GM23338 (cell line): ENCODE measurements at regions not wholly inside any gene's neighbourhood (a gene's known extent, or its start where the extent isn't known, plus 50 kb on each side); places are given as distances from the start of the nearest gene placed in this dataset.

Experiments
- ATAC-seq: fragments of 200-7000 bp; cut with Tn5 transposase; 3 replicates; pipeline ENCODE4 v1.9.1; 2020
- DNase-seq: peaks from one replicate; pipeline ENCODE4 v3.0.0-alpha.2; 2015; ENCODE audit warnings: low spot score
- H2AFZ ChIP-seq: fragments of 200-600 bp; sonication (generic); 2 replicates; pipeline ENCODE4 v1.8.0; 2016; ENCODE audit warnings: antibody characterized with exemption, mild to moderate bottlenecking, moderate library complexity
- H3F3A ChIP-seq: fragments of 200-600 bp; sonication (generic); replicated peaks from 2 replicates; pipeline ENCODE4 v1.8.0; 2017; ENCODE audit warnings: antibody characterized with exemption, mixed run types, low read depth
- H3K27ac ChIP-seq: fragments of 200-600 bp; sonication (generic); 2 replicates; pipeline ENCODE4 v1.6.1; 2016; ENCODE audit warnings: low read depth
- H3K27me3 ChIP-seq: fragments of 200-600 bp; sonication (generic); 2 replicates; pipeline ENCODE4 v1.8.0; 2016; ENCODE audit warnings: mild to moderate bottlenecking, mixed run types, moderate library complexity; ENCODE audit not compliant: insufficient read depth
- H3K36me3 ChIP-seq: fragments of 200-600 bp; sonication (generic); 2 replicates; pipeline ENCODE4 v1.8.0; 2016; ENCODE audit warnings: mild to moderate bottlenecking; ENCODE audit not compliant: insufficient read depth
- H3K4me1 ChIP-seq: fragments of 200-600 bp; sonication (generic); 2 replicates; pipeline ENCODE4 v1.8.0; 2016; ENCODE audit warnings: mild to moderate bottlenecking, moderate library complexity; ENCODE audit not compliant: insufficient read depth
- H3K4me2 ChIP-seq: fragments of 200-600 bp; sonication (generic); 2 replicates; pipeline ENCODE4 v1.7.1; 2017; ENCODE audit warnings: mixed run types
- H3K4me3 ChIP-seq: fragments of 200-600 bp; sonication (generic); 2 replicates; pipeline ENCODE4 v1.6.1; 2016; ENCODE audit warnings: mixed run types
- H3K79me2 ChIP-seq: fragments of 200-600 bp; sonication (generic); replicated peaks from 2 replicates; pipeline ENCODE4 v1.8.0; 2017; ENCODE audit warnings: mild to moderate bottlenecking; ENCODE audit not compliant: insufficient read depth
- H3K9me2 ChIP-seq: fragments of 200-600 bp; sonication (generic); 2 replicates; pipeline ENCODE4 v1.8.0; 2017; ENCODE audit not compliant: insufficient read depth
- H4K20me1 ChIP-seq: fragments of 200-600 bp; sonication (generic); replicated peaks from 2 replicates; pipeline ENCODE4 v1.8.0; 2017; ENCODE audit warnings: mild to moderate bottlenecking; ENCODE audit not compliant: insufficient read depth
- H3K27ac Mint-ChIP-seq: 2 replicates; pipeline ENCODE4 v1.8.0; 2020; ENCODE audit warnings: inconsistent platforms, mild to moderate bottlenecking, moderate library complexity, mixed read lengths
- H3K27me3 Mint-ChIP-seq: 3 replicates; pipeline ENCODE4 v1.8.0; 2022; ENCODE audit warnings: low read depth, mild to moderate bottlenecking, moderate library complexity, mixed read lengths, inconsistent platforms; ENCODE audit not compliant: insufficient read depth, poor library complexity
- H3K36me3 Mint-ChIP-seq: 3 replicates; pipeline ENCODE4 v1.8.0; 2021; ENCODE audit warnings: low read depth, mild to moderate bottlenecking, inconsistent platforms, moderate library complexity, mixed read lengths
- H3K4me1 Mint-ChIP-seq: 3 replicates; pipeline ENCODE4 v1.8.0; 2020; ENCODE audit warnings: mild to moderate bottlenecking, inconsistent platforms, mixed read lengths
- H3K4me3 Mint-ChIP-seq: 3 replicates; pipeline ENCODE4 v1.8.0; 2021; ENCODE audit warnings: moderate library complexity, mild to moderate bottlenecking, inconsistent platforms, mixed read lengths
- H3K9me3 Mint-ChIP-seq: 3 replicates; pipeline ENCODE4 v1.8.0; 2020; ENCODE audit warnings: moderate library complexity, mild to moderate bottlenecking, inconsistent platforms, mixed read lengths
- CREB1 ChIP-seq: fragments of 250-450 bp; sonication (Bioruptor Pico); IDR thresholded peaks from 2 replicates; pipeline ENCODE4 v1.5.0; 2020; ENCODE audit warnings: low read depth, mild to moderate bottlenecking, moderate library complexity
- EZH2 ChIP-seq: fragments of 200-600 bp; sonication (generic); IDR thresholded peaks from one replicate; pipeline ENCODE4 v1.8.0; 2017; ENCODE audit warnings: antibody characterized with exemption, mild to moderate bottlenecking, low read depth; ENCODE audit not compliant: unreplicated experiment
- EZH2phosphoT487 ChIP-seq: fragments of 200-600 bp; sonication (generic); IDR thresholded peaks from one replicate; pipeline ENCODE4 v1.8.1; 2018; ENCODE audit warnings: antibody characterized with exemption; ENCODE audit not compliant: unreplicated experiment
- JUNB ChIP-seq: IDR thresholded peaks from one replicate; pipeline ENCODE4 v1.6.1; 2016; ENCODE audit warnings: antibody characterized with exemption; ENCODE audit not compliant: unreplicated experiment
- NANOG ChIP-seq: IDR thresholded peaks from 2 replicates; pipeline ENCODE4 v1.6.1; 2016; ENCODE audit warnings: antibody characterized with exemption, borderline replicate concordance
- POLR2AphosphoS5 ChIP-seq: IDR thresholded peaks from 2 replicates; pipeline ENCODE4 v1.6.1; 2016; ENCODE audit warnings: antibody characterized with exemption, low read depth
- STAT1 ChIP-seq: IDR thresholded peaks from one replicate; pipeline ENCODE4 v1.6.1; 2016; ENCODE audit warnings: antibody characterized with exemption; ENCODE audit not compliant: unreplicated experiment
- ZNF114 ChIP-seq: fragments of 250-450 bp; sonication (Bioruptor Pico); IDR thresholded peaks from 2 replicates; pipeline ENCODE4 v1.5.0; 2020; ENCODE audit warnings: mild to moderate bottlenecking, moderate library complexity
- ZNF331 ChIP-seq: fragments of 250-450 bp; sonication (Bioruptor Pico); IDR thresholded peaks from 2 replicates; pipeline ENCODE4 v1.5.0; 2020; ENCODE audit warnings: low read depth, mild to moderate bottlenecking, moderate library complexity
- TF ChIP-seq, protein P1 (sequence below): IDR thresholded peaks from 2 replicates; pipeline ENCODE4 v1.6.1; 2016; ENCODE audit warnings: antibody characterized with exemption
- TF ChIP-seq, protein P2 (sequence below), 2 experiments: fragments of 200-600 bp in 1 of 2; sonication (generic) in 1 of 2; conservative IDR thresholded peaks; 2 replicates each; pipeline versions ENCODE4 v1.5.1 to v1.6.1; 2016 to 2017; ENCODE audit warnings: antibody characterized with exemption in 2 of 2, low read depth in 2 of 2, mild to moderate bottlenecking in 2 of 2, moderate library complexity in 1 of 2
- TF ChIP-seq, protein P3 (sequence below): IDR thresholded peaks from one replicate; pipeline ENCODE4 v1.6.1; 2018; ENCODE audit warnings: antibody characterized with exemption; ENCODE audit not compliant: unreplicated experiment
- TF ChIP-seq, protein P4 (sequence below): fragments of 250-450 bp; sonication (Bioruptor Pico); IDR thresholded peaks from 2 replicates; pipeline ENCODE4 v1.5.0; 2020; ENCODE audit warnings: mild to moderate bottlenecking, moderate library complexity

DNA sequence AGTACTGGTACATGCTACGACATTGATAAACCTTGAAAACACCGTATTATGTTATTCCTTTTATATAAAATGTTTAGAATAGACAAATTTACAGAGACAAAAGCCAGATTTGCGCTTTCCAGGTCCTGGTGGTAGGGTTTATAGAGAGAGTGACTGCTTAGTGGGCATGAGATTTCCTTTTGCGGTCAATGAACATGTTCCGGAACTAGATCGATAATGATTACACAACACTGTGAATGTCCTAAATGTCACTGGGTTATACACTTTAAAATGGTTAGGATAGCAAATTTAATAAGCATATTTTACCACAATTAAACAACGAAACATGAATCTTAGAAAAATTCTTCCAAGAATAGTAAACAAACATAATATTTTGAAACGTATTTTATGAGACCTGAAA lies 77.3 kb downstream of the MAGEA10 start:
- Histone ChIP-seq H3K36me3 (no peaks in the 10 kb centered on the region), H3F3A (no peaks in the 10 kb centered on the region), H3K27ac (no peak overlapping the region), H3K27me3 (no peaks in the 10 kb centered on the region), H3K4me1 (no peaks in the 10 kb centered on the region), H3K4me3 (no peak overlapping the region), H3K79me2 (no peaks in the 10 kb centered on the region), H2AFZ (no peak overlapping the region), H4K20me1 (no peaks in the 10 kb centered on the region), H3K9me2 (no peaks in the 10 kb centered on the region), H3K4me2 (no peak overlapping the region)
- H3K27ac Mint-ChIP-seq: no peak overlapping the region
- ATAC-seq (no peak), DNase-seq (no peak)
- H3K36me3 Mint-ChIP-seq: no peaks in the 10 kb centered on the region
- no peaks in the 10 kb centered on the region for H3K9me3 Mint-ChIP-seq
- no peak overlapping the region for H3K4me3 Mint-ChIP-seq
- no peaks in the 10 kb centered on the region for H3K4me1 Mint-ChIP-seq
- no peaks in the 10 kb centered on the region for H3K27me3 Mint-ChIP-seq
- TF ChIP-seq ZNF331 (CRISPR knock-in tag) (no peak), CREB1 (no peak), POLR2AphosphoS5 (no peak), ZNF114 (CRISPR knock-in tag) (no peak), EZH2phosphoT487 (no peak), EZH2 (no peak), JUNB (no peak), STAT1 (no peak), NANOG (no peak)
- TF ChIP-seq, protein P1, sequence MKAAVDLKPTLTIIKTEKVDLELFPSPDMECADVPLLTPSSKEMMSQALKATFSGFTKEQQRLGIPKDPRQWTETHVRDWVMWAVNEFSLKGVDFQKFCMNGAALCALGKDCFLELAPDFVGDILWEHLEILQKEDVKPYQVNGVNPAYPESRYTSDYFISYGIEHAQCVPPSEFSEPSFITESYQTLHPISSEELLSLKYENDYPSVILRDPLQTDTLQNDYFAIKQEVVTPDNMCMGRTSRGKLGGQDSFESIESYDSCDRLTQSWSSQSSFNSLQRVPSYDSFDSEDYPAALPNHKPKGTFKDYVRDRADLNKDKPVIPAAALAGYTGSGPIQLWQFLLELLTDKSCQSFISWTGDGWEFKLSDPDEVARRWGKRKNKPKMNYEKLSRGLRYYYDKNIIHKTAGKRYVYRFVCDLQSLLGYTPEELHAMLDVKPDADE: no peak
- TF ChIP-seq, protein P2, sequence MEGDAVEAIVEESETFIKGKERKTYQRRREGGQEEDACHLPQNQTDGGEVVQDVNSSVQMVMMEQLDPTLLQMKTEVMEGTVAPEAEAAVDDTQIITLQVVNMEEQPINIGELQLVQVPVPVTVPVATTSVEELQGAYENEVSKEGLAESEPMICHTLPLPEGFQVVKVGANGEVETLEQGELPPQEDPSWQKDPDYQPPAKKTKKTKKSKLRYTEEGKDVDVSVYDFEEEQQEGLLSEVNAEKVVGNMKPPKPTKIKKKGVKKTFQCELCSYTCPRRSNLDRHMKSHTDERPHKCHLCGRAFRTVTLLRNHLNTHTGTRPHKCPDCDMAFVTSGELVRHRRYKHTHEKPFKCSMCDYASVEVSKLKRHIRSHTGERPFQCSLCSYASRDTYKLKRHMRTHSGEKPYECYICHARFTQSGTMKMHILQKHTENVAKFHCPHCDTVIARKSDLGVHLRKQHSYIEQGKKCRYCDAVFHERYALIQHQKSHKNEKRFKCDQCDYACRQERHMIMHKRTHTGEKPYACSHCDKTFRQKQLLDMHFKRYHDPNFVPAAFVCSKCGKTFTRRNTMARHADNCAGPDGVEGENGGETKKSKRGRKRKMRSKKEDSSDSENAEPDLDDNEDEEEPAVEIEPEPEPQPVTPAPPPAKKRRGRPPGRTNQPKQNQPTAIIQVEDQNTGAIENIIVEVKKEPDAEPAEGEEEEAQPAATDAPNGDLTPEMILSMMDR (conservative IDR thresholded peaks at IDR 0.05; ENCODE audit: low read depth in 2 of 2): no peak
- TF ChIP-seq, protein P3, sequence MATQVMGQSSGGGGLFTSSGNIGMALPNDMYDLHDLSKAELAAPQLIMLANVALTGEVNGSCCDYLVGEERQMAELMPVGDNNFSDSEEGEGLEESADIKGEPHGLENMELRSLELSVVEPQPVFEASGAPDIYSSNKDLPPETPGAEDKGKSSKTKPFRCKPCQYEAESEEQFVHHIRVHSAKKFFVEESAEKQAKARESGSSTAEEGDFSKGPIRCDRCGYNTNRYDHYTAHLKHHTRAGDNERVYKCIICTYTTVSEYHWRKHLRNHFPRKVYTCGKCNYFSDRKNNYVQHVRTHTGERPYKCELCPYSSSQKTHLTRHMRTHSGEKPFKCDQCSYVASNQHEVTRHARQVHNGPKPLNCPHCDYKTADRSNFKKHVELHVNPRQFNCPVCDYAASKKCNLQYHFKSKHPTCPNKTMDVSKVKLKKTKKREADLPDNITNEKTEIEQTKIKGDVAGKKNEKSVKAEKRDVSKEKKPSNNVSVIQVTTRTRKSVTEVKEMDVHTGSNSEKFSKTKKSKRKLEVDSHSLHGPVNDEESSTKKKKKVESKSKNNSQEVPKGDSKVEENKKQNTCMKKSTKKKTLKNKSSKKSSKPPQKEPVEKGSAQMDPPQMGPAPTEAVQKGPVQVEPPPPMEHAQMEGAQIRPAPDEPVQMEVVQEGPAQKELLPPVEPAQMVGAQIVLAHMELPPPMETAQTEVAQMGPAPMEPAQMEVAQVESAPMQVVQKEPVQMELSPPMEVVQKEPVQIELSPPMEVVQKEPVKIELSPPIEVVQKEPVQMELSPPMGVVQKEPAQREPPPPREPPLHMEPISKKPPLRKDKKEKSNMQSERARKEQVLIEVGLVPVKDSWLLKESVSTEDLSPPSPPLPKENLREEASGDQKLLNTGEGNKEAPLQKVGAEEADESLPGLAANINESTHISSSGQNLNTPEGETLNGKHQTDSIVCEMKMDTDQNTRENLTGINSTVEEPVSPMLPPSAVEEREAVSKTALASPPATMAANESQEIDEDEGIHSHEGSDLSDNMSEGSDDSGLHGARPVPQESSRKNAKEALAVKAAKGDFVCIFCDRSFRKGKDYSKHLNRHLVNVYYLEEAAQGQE: no peak
- TF ChIP-seq, protein P4, sequence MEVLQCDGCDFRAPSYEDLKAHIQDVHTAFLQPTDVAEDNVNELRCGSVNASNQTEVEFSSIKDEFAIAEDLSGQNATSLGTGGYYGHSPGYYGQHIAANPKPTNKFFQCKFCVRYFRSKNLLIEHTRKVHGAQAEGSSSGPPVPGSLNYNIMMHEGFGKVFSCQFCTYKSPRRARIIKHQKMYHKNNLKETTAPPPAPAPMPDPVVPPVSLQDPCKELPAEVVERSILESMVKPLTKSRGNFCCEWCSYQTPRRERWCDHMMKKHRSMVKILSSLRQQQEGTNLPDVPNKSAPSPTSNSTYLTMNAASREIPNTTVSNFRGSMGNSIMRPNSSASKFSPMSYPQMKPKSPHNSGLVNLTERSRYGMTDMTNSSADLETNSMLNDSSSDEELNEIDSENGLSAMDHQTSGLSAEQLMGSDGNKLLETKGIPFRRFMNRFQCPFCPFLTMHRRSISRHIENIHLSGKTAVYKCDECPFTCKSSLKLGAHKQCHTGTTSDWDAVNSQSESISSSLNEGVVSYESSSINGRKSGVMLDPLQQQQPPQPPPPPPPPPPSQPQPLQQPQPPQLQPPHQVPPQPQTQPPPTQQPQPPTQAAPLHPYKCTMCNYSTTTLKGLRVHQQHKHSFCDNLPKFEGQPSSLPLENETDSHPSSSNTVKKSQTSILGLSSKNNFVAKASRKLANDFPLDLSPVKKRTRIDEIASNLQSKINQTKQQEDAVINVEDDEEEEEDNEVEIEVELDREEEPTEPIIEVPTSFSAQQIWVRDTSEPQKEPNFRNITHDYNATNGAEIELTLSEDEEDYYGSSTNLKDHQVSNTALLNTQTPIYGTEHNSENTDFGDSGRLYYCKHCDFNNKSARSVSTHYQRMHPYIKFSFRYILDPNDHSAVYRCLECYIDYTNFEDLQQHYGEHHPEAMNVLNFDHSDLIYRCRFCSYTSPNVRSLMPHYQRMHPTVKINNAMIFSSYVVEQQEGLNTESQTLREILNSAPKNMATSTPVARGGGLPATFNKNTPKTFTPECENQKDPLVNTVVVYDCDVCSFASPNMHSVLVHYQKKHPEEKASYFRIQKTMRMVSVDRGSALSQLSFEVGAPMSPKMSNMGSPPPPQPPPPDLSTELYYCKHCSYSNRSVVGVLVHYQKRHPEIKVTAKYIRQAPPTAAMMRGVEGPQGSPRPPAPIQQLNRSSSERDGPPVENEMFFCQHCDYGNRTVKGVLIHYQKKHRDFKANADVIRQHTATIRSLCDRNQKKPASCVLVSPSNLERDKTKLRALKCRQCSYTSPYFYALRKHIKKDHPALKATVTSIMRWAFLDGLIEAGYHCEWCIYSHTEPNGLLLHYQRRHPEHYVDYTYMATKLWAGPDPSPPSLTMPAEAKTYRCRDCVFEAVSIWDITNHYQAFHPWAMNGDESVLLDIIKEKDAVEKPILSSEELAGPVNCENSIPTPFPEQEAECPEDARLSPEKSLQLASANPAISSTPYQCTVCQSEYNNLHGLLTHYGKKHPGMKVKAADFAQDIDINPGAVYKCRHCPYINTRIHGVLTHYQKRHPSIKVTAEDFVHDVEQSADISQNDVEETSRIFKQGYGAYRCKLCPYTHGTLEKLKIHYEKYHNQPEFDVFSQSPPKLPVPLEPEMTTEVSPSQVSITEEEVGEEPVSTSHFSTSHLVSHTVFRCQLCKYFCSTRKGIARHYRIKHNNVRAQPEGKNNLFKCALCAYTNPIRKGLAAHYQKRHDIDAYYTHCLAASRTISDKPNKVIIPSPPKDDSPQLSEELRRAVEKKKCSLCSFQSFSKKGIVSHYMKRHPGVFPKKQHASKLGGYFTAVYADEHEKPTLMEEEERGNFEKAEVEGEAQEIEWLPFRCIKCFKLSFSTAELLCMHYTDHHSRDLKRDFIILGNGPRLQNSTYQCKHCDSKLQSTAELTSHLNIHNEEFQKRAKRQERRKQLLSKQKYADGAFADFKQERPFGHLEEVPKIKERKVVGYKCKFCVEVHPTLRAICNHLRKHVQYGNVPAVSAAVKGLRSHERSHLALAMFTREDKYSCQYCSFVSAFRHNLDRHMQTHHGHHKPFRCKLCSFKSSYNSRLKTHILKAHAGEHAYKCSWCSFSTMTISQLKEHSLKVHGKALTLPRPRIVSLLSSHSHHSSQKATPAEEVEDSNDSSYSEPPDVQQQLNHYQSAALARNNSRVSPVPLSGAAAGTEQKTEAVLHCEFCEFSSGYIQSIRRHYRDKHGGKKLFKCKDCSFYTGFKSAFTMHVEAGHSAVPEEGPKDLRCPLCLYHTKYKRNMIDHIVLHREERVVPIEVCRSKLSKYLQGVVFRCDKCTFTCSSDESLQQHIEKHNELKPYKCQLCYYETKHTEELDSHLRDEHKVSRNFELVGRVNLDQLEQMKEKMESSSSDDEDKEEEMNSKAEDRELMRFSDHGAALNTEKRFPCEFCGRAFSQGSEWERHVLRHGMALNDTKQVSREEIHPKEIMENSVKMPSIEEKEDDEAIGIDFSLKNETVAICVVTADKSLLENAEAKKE (CRISPR knock-in tag): no peak
